ENCODE measurements at regions not wholly inside any gene's neighbourhood (a gene's known extent, or its start where the extent isn't known, plus 50 kb on each side); places are given as distances from the start of the nearest gene placed in this dataset.

DNA sequence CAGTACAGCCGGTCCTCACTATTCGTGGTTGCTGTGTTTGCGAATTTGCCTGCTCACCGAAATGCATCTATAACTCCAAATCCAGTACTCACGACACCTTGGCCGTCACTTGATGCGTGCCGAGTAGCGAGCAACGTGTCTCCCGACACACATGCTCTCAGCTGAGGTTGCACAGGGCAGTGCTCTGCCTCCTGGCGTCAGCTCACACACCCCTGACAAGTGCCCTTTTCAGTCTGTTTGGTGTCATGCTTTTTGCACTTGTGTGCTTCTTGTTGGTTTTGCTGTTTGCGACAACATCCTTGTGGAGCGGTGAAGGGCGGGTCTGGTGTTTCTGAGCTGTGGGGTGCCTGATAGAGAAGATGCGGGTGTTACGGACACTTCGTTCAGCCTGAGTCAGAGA, 110.4 kb upstream of the RFLNA start:
- FAIRE-seq = no peak
- no peak for DNase-seq (ENCODE audit: low spot score in 2 of 2)

DNA sequence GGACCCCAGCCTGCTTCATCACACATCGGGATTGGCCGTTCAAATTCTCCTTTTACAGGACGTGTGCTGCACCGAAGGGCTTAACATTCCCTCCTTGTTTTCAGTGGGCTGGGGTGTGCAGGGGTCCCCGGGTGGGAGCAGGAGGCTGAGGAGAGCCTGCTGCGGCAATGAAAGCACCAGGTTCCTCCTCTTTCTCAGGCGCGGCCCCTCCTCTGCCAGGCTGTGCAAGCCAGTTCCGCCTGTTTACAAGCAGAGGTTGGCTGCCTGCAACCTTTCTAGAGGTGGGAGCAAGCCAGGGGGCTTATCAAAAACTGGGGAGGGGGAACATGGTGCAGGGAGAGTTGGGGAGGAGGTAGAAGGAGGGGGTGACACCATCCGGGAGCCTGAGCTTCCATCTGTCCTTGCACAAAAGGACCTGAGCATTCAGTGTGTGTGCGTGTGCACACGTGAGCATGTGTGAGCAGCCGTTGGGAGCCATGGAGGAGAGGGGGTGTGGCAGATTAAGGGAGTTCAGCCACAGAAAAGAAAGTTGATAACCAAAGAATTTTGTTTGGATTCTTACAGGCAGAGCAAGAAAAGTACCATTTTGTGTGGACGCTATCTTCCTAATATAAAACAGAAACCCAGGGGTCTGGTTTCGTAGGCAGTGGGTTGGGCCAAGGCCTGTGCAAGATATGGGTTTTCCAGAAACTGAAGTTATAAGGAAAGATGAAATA, 108.8 kb upstream of the RFLNA start:
- FAIRE-seq = no peak
- DNase-seq (ENCODE audit: low spot score in 2 of 2) = no peak

DNA sequence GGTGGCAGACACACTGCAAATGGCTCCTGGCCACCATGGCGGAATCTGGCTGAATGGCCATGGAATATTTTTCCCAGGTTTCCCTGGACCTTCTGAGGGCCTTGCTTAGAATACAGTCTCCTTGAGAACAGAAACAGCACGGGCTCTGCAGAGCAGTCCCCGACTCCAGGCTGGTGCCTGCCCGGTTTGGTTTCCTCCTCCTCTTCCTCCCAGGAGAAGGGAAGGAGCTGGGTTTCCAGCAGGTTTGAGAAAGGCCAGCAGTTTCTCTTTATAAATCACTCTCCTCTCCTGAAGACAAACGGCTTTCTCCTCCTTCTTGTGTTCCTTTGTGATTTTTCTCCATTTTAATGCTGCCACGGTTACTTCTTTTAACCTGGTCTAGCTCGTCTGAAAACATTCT, 106.8 kb upstream of the RFLNA start:
- FAIRE-seq (no peak), DNase-seq (ENCODE audit: low spot score in 2 of 2) (no peak)

DNA sequence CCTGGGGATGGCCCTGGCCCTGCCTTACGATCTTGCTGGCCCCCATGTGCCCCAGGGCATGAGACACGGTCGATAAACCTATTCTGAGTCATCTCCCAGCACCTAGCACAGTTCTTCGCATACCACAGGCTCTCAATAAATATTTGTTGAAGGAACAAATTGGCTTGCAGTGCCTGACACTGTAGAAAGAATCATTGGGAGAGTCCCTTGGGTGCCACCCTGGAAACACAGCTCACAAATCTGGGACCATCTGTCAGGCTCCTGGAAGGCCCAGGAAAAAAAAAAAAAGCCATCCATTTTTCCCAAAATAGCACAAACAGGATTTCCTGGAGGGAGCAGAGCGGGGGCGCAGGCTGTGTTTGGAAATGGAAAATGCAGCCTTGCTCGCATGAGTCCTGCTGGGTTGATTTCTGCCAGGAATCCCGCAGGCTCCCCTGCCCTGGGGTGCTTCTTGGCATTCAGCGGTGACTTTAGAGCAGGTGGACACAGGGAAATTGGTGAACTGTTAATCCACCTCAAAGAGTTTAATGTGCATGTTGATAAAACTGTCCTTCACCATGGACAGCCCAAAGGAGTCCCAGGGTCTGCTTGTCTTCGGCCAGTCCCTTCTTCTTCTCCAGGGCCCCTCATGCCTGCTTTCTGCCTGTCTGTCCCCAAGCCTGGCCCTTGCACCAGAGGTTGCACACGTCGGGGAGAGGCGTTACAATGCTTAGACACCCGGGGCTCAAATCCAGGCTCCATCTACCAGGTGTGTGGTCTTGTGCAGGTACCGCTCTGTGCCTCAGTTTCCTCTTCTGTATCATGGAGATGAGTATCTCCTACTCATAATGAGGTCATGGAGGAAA, 106.1 kb upstream of the RFLNA start:
- DNase-seq (ENCODE audit: low spot score in 2 of 2) (peak in 1 of 2 donors; percentile 18), FAIRE-seq (no peak)

DNA sequence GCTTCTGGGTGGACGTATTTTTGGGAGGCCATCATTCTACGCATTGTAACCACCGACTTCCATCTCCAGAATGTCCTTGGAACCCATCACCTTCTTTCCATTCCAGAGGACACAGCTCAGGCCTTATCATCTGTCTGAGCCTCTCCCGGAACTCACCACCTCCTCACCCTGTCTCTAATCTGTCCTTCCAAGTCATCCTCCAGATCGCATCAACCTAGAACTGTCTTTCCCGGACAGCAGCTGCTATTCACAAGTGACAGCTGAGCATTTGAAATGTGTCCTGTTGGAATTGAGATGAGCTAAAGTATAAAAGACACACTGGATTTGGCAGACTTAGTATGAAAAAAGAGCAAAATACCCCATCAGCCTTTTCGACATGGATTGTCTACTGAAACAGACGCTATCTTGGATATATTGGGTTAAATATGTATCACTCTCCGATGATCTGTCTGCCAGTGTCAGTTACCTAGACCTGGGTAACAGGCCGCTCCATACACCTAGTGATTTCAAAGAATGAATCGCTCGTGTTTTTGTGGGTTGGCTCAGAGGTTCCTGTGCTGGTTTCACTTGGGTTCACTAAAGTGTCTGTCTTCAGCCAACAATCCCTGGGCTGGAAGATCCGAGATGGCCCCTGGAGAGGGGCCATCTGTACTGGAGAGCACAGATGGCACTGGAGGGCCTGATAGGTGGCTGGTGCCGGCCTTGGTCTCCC, 104.4 kb upstream of the RFLNA start:
- FAIRE-seq (no peak), DNase-seq (ENCODE audit: low spot score in 2 of 2) (no peak)

DNA sequence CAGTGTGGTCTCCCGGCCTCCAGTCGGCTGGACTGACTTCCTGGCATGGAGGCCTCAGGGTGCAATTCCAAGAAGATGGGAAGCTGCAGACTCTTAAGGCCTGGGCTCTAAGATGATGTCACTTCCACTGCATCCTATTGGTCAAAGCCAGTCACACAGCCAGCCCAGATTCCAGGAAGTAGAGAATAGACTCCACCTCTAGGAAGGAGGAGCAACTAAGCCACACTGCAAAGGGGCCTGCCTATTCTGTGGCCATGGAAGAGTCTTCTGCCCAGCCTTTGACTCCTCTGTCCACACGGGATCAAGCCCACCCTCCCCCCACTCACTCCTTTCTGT, 103.9 kb upstream of the RFLNA start:
- FAIRE-seq (no peak), DNase-seq (ENCODE audit: low spot score in 2 of 2) (no peak)

DNA sequence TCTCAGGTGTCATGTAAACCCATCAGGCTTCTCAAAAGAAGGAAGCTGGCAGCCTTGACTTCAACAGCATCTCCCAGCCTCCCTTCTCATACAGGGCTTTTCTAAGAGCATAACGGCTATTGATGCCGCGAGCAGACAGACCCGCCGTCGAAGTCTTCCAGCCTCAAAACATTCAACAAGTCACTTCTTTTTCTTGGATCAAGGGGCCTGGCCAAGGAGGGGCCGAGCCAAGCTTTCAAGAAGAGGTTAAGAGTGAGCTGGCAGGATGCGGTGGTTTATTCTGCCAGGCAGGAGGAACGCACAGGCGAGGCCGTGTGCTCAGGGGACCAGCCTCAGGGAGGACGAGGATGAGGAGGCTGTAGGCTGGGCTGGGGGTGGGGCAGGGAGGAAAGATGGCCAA, 102.9 kb upstream of the RFLNA start:
- DNase-seq (ENCODE audit: low spot score in 2 of 2) = no peak
- no peak for FAIRE-seq

DNA sequence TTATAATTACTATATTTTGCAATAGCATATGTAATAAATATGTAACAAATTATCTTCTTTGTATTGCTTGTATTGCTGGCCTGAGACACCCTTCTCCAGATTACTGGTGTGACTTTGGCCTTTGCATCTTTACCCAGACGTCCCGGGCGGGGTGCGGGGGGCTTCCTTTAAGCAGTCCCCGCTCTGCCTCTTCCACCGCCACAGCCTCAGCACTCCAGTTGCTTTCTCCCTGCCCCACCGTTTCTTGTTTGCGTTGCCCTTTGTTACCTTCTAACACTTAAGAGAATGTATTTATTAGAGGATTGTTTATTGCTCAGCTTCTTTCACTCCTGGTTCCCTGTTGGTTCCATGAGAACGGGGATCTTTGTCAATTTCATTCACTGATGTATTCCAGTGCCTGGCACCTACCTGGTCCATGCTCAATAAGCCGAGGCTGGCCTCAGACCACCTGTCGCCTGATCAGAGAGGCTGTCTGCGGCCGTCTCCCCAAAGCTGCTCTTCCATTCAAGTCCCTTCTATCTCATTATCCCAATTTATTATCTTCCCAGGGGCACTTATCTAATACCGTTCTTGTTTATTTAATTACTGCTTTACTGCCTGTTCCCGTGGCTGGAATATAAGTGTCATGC, 100.5 kb upstream of the RFLNA start:
- DNase-seq (ENCODE audit: low spot score in 2 of 2) = no peak
- no peak for FAIRE-seq

DNA sequence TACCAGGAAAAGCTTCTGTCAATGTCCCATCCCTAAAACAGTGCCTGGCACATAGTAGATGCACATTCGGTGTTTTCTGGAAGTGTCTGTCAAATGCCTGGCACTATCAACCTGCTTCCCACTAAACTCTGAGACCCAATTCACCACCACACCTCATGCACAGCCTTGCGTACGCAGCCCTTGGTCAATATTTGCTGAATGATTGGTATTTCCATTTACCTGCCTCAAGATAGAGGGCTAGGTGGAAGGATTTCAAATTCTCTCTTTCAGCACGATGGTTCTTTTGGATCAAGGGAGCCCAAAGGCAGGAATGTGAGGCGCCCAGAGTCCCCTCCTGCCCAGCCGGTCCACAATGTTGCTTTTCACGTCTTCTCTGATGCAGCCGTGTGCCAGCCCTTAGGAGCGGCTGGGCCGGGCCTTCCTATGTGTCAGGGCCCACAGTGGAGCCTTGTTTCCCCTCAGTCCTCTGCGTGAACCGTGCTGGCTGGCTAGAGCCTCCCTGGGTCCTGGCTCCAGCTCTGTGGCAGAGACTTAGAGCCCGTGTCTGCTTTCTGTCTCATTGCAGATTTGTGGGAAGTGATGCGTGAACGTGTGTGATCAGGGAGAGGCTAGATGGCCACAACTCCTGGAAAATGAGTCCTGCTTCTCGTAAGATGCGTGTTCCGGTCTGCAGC, 99.9 kb upstream of the RFLNA start:
- FAIRE-seq = no peak
- no peak for DNase-seq (ENCODE audit: low spot score in 2 of 2)

DNA sequence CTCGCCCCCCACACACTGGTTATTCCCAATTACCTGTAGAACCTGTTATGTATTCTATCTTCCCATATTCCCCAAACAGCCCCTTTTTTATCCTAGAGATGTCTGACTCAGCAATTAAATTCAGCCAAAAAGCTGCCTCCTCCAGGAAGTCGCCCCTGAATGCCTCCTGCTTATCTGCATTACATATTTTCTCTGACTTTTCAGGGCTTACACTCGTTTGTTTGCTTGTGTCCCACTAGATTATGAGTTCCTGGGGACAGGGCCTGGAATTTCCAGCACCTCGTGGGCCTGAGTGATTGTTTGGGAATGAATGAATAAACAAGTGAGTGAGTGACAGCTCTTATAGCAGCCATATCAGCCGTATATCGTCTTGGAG, 99.3 kb upstream of the RFLNA start:
- FAIRE-seq (no peak), DNase-seq (ENCODE audit: low spot score in 2 of 2) (no peak)

DNA sequence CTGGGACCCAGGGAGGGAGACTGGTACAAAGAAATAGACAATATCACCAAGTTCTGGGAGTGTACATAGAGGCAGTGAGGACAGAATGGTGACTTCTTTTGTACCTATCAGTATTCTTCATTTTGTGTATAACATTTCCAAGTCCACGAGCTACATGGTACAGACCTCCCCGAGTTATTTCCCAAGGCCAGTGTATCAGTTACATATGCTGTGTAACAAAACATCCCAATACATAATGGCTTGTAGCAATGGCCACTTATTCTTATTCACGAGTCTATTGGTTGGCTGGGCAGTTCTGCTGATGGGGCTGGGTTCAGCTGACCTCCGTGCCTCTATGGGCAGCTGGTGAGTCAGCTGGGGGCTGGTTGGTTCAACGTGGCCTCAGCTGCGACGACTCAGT, 98.7 kb upstream of the RFLNA start:
- FAIRE-seq = no peak
- DNase-seq (ENCODE audit: low spot score in 2 of 2) = no peak

DNA sequence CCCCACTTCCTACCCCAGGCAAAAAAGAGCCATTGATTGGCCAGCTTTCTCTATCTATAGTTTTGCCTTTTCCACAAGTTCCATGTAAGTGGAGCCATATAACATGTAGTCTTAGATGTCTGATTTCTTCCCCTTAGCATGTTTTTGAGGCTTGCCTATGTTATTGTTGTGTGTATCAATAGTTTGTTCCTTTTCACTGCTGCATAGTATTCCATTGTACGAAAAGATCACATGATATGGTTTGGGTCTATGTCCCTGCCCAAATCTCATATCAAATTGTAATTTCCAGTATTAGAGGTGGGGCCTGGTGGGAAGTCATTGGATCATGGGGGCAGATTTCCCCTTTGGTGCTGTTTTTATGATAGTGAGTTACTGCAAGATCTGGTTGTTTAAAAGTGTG, 93.6 kb upstream of the RFLNA start:
- FAIRE-seq (no peak), DNase-seq (ENCODE audit: low spot score in 2 of 2) (no peak)

DNA sequence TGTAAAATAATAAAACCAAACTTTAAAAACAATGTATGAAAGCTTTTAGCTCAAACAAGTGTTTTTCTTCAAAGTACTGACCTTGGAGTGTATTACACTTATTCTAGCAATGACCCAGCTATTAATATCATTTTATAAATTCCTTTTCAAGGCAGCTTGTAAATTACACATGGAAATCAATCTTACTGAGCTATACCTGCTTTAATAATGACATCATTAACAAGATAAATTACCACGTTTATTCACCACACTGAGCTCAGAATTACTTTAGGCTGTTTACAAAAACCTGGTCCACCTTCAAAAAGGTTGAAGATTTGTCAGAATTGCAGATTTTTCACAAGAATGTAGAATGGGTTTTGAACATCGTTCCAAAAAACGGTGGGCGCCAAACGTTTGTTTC, 91.7 kb upstream of the RFLNA start:
- DNase-seq (ENCODE audit: low spot score in 2 of 2) = no peak
- no peak for FAIRE-seq

DNA sequence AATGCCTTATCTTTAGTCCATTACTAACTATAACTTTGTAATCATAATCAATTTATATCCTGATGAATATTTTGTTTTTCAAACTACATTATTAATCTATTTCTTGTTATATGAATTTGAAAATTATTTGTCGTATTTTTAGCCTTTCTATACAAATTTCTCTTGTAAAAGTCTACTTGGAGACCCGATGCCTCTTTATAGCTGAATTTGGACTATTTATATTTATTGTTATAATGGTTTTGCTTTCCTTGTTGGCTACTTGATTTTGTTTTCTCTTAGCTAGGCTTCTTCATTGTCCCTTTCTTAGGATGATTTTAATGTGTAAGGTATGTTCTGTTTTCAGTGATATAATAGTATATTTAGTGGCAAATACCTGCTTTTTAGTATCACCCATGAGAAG, 89.5 kb upstream of the RFLNA start:
- DNase-seq (ENCODE audit: low spot score in 2 of 2) (no peak), FAIRE-seq (no peak)

DNA sequence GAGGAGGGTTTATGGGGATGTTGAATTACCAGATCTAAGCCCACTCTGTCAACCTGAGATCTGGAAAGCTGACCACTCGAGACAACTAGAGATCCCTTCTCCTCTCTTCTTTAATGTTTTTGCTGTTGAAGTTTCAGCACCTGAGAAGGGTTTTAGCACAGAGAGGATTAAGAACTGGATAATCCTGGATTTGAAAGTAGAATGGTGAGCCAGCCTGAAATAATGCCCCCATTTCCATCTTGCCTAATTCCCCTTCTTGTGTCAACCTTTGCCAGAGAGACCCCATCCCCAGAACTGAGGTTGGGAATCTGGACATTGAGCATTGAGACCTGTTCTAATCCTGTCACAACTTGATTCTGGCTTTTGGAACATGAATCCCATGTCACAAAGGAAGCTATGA, 87.8 kb upstream of the RFLNA start:
- no peak for DNase-seq (ENCODE audit: low spot score in 2 of 2)
- FAIRE-seq = no peak

DNA sequence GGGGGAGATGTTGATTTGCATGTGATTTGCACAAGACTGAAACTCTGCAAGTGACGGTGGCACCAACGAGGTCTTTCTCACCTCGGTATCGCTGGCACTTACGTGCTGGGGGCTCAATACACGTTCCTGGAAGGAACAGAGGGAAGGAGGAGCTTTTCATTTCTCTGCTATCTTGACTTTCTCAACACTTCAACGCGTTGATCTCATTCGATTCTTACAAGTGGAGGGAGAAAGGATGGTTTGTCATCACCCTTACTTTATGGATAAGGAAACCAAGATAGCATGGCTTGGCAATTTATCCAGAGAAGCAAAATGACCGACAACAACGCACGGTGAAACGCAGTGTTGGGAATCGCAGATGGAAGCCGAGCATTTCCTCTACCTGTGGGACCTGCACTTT, 87.3 kb upstream of the RFLNA start:
- FAIRE-seq = no peak
- DNase-seq (ENCODE audit: low spot score in 2 of 2) = no peak

DNA sequence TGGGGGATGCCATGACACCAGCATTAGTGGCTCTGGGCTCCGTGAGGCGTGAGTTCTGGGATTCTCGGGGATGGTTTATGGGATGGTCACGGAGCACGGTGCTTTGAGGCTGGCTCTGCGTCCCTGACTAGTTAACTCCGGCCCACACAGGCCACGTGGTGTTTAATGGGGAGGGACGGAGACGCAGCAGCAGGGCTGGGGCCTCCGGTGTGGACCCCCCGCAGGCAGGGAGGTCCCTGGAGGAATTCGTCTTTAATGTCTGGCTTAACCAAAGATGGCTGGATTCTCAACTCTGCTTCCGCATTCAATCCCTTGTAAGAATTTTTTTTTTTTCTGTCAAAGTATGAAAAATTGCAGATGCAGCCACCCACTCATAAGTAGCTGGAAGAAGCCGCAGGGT, 86.4 kb upstream of the RFLNA start:
- no peak for DNase-seq (ENCODE audit: low spot score in 2 of 2)
- FAIRE-seq = no peak

DNA sequence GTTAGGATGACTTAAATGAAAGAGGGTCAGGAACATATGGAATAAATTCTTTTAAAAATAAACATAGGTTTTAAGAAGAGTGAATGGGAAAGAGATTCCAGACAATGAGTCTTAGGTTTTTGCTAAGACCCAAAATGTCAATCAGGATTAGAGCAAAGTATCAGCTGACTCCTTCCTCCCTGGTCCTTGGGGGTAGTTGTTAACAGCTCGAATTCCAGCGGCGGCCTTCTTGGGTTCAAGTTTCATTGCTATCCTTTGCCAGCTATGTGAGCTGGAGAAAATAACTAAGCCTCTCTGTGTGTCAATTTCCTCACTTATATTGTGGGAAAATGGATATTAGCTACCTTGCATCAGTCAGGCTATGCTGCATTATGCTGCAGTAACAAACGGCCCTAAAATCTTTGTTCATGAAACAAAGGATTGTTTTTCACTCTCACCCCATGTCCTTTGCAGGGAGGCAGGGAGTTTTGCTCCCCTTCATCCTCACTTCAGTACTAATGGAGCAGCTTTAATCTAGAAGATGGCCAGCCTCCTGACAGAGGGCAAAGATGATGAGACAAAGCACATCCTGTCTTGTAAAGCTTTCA, 83.8 kb upstream of the RFLNA start:
- FAIRE-seq (no peak), DNase-seq (ENCODE audit: low spot score in 2 of 2) (no peak)

DNA sequence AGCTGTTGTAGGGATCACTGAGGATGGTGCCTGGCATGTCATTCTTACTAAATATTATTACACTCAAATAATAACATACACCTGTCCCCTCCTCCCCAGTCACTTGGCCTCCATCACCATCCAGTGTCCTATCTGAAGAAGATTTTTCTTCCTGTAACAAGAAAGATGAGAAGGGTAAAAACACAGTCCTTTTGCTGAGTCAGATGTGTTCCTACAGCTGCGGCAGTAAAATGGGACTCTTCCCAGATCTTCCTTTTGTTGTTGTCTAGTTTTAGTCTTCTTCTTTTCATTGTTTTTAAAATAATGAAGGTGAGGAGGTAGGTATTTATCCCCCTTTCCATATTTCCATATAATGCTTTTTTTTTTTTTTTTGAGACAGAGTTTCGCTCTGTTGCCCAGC, 83.1 kb upstream of the RFLNA start:
- no peak for DNase-seq (ENCODE audit: low spot score in 2 of 2)
- no peak for FAIRE-seq

DNA sequence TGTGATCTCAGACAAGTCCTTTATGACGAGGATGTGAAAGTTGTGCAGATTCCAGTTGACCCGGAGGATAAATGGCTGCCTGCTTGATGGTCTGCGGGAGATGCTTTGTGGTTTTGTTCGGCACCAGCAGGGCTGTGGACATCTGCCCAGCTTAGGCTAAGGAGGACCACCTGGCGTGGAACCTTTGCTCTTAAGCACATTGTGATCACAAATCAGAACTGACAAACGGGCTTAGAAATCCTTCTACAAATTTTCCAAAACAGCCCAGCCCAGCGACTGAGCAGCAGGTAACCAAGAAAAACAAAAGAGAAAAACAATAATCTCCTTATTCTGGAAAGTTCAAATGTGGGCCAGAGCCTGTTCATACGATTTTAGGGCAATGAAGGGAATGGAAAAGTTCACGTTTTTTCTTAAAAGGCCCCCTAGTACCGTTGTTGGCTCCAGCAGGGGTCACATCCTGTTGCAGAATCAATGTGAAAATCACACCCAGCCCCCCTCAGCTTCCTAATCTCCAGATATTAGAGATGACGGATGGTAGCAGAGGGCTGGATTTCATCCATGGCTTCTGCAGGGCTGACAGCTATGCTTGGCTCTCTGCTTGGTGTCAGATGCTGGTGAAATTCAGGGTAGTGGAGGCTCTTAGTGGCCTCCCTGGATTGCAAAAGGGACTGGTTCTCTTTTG, 81.1 kb upstream of the RFLNA start:
- DNase-seq (ENCODE audit: low spot score in 2 of 2) (no peak), FAIRE-seq (no peak)

All from frontal cortex (tissue), 3 donors.